Lower leg skin (tissue), 4 donors: ENCODE measurements at regions not wholly inside any gene's neighbourhood (a gene's known extent, or its start where the extent isn't known, plus 50 kb on each side); places are given as distances from the start of the nearest gene placed in this dataset.

Experiments used
- DNase-seq, 2 donors: peaks; one replicate each; pipeline ENCODE4 v3.0.0-alpha.2; 2019; ENCODE audit warnings: low spot score in 2 of 2
- H3K4me3 ChIP-seq: fragments of 200-600 bp; sonication (generic); 2 replicates; pipeline ENCODE4 v1.5.1; 2017; ENCODE audit warnings: mild to moderate bottlenecking, low read depth; ENCODE audit not compliant: poor library complexity, severe bottlenecking
- CTCF ChIP-seq, 3 donors: fragments of 450-650 bp; IDR thresholded peaks; one replicate each; pipeline ENCODE4 v1.5.1; 2016; ENCODE audit warnings: antibody characterized with exemption in 3 of 3, mild to moderate bottlenecking in 3 of 3, moderate library complexity in 2 of 3
- POLR2A ChIP-seq, 2 donors: fragments of 450-650 bp; IDR thresholded peaks; one replicate each; pipeline ENCODE4 v1.6.1; 2016 to 2017; ENCODE audit warnings: antibody characterized with exemption in 2 of 2, mild to moderate bottlenecking in 1 of 2, moderate library complexity in 1 of 2
- WGBS, 2 donors: methylation state at CpG; one replicate each; pipeline ENCODE4 v1.1.5; 2018; 5-methylcytosine and 5-hydroxymethylcytosine counted together
- intact Hi-C: fragments of 100-400 bp; cut with DNase I; formaldehyde crosslinking; loops from one replicate; pipeline ENCODE4 v1.15.0; 2023; ENCODE audit warnings: low total_unique reads

DNA sequence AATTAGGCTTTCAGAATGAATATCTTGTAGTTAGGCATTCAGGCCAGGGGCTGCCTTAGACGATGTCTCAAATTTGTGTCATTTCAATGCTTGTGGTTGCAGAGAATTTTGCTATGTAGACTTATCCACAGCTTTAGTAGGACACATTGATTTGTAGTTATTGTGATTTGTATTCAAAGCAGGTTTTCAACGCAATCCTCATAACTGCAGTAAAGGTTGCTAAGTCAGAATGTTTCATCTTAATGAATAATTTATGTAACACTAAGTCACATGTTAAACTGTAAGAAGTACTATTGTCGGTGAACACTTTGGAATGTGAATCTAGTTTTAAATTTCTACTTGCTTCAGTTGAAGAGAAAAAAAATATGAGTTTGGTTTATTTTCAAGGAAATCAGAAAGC is 1117.2 kb upstream of the SPRY2 start:
- no peak for DNase-seq
- TF ChIP-seq POLR2A (IDR thresholded peaks at IDR 0.05) (no peak), CTCF (IDR thresholded peaks at IDR 0.05) (no peak)
- intact Hi-C loops = no loop called here
- 49 to 55% methylated on average over 3 of the region's 3 CpGs for WGBS, 2 donors
- no peak overlapping the region for H3K4me3 ChIP-seq

- H3K4me3 ChIP-seq = no peak overlapping the region
- no peak for DNase-seq
- intact Hi-C loops = no loop called here
- TF ChIP-seq POLR2A (IDR thresholded peaks at IDR 0.05) = no peak
- TF ChIP-seq CTCF (IDR thresholded peaks at IDR 0.05) = no peak
These were observed 1105.5 kb upstream of the SPRY2 start for GRCh38 chr13:81446441-81446840.

DNA sequence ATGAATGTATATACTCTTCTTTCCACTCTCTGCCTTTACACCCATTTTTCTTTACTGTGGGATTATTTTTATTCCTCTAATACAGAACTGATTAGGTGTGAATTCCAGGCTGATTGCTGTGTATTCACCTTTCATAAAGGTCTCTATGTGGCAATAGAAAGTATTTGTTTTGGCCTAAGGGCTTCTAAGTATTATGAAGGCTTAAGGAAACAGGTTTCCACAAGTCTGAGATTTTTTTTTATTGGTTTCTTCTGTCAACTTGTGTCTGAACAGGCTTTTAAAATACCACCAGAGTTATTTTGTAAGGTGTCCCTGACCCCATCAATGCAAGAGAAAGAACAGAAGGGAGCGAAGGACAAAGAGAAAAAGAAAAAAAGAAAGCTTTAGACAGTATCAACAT is 1102.0 kb upstream of the SPRY2 start:
- intact Hi-C loops = no loop called here
- WGBS, 2 donors = 41 to 65% methylated on average over 1 of the region's 1 CpG
- no peak for TF ChIP-seq POLR2A (IDR thresholded peaks at IDR 0.05)
- TF ChIP-seq CTCF (IDR thresholded peaks at IDR 0.05) = no peak
- no peak for DNase-seq
- no peak overlapping the region for H3K4me3 ChIP-seq

DNA sequence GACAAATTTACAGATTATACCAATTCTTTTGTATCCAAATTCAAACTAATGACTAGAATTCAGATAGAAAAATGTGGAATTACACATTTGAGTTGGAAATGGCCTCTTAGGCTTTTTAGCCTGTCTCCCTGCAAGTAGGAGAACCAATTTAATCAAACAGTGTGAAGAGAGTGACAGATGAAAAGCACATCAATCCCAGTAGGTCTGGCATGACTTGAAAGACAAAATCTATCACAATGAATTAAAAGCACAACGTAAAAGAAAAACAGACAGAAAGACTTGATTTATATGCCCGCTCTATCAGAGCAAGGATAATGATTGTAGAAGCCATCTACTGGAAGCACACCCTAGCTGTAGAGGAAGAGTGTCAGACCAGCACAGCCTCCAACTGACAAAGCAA is 1084.4 kb upstream of the SPRY2 start:
- no peak for DNase-seq
- H3K4me3 ChIP-seq = no peak overlapping the region
- 52 to 55% methylated on average over 2 of the region's 2 CpGs for WGBS, 2 donors
- TF ChIP-seq CTCF (IDR thresholded peaks at IDR 0.05) (no peak), POLR2A (IDR thresholded peaks at IDR 0.05) (no peak)
- intact Hi-C loops = no loop called here

DNA sequence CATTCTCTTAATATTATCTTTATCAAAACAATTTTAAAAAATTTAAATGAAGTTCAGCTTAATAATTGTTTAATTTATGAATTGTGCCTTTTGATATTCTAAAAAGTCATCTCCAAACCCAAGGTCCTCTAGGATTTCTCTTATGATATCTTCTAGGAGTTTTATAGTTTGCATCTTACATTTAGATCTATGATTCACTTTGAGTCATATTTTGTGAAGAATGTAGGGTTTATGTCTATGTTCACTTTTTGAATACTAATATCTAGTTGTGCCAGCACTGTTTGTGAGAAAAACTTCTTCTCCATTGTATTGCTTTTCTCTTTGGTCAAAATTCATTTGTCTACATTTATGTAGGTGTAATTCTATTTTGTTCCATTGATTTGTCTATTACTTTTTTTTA is 1068.4 kb upstream of the SPRY2 start:
- no peak for DNase-seq
- no peak for TF ChIP-seq POLR2A (IDR thresholded peaks at IDR 0.05)
- TF ChIP-seq CTCF (IDR thresholded peaks at IDR 0.05) = no peak
- intact Hi-C loops = no loop called here
- H3K4me3 ChIP-seq = no peak overlapping the region

- intact Hi-C loops = no loop called here
- DNase-seq = no peak
These were observed 1067.7 kb upstream of the SPRY2 start for GRCh38 chr13:81408647-81409046.

More at GRCh38 chr13:81408647-81409046, 1067.7 kb upstream of the SPRY2 start:
- TF ChIP-seq CTCF (IDR thresholded peaks at IDR 0.05) = no peak
- no peak for TF ChIP-seq POLR2A (IDR thresholded peaks at IDR 0.05)
- 79 to 84% methylated on average over 2 of the region's 2 CpGs for WGBS, 2 donors
- H3K4me3 ChIP-seq = no peak overlapping the region
